Calu3 (cell line): ENCODE measurements at regions not wholly inside any gene's neighbourhood (a gene's known extent, or its start where the extent isn't known, plus 50 kb on each side); places are given as distances from the start of the nearest gene placed in this dataset.
"Not testable (repeated sequence)": the region's sequence is repeated elsewhere in the genome, so short reads cannot be mapped to it uniquely, and the experiment has no call there.

Experiments
- BruUV-seq: library from RNA; stranded (reverse); fragments of 400-500 nt; replicated peaks from 2 replicates; lab custom pipeline; 2021; lab: Mats Ljungman, UMichigan
- CTCF ChIA-PET: fragments of 300-600 bp; sonication (Branson Sonifier 250); formaldehyde crosslinking; loops from one replicate; lab custom pipeline; 2022; ENCODE audit warnings: antibody characterized with exemption; lab: Charles Lee
- DNase-seq: peaks from one replicate; pipeline ENCODE4 v3.0.0; 2022
- H3K27ac Mint-ChIP-seq: one replicate; pipeline ENCODE4 v1.8.0; 2022; ENCODE audit warnings: mixed read lengths; ENCODE audit not compliant: unreplicated experiment
- H3K27me3 Mint-ChIP-seq: one replicate; pipeline ENCODE4 v1.8.0; 2022; ENCODE audit warnings: mixed read lengths; ENCODE audit not compliant: unreplicated experiment
- H3K36me3 Mint-ChIP-seq: one replicate; pipeline ENCODE4 v1.8.0; 2022; ENCODE audit warnings: mild to moderate bottlenecking, moderate library complexity, mixed read lengths; ENCODE audit not compliant: insufficient read depth, unreplicated experiment
- H3K4me1 Mint-ChIP-seq: one replicate; pipeline ENCODE4 v1.8.0; 2022; ENCODE audit warnings: mild to moderate bottlenecking, low read depth, mixed read lengths; ENCODE audit not compliant: unreplicated experiment
- H3K4me3 Mint-ChIP-seq: one replicate; pipeline ENCODE4 v1.8.0; 2022; ENCODE audit warnings: mild to moderate bottlenecking, low read depth, moderate library complexity, mixed read lengths; ENCODE audit not compliant: unreplicated experiment
- H3K9me3 Mint-ChIP-seq: one replicate; pipeline ENCODE4 v1.8.0; 2022; ENCODE audit warnings: low read depth, mixed read lengths; ENCODE audit not compliant: unreplicated experiment
- intact Hi-C: fragments of 100-400 bp; cut with micrococcal nuclease; formaldehyde crosslinking; loops from one replicate; pipeline ENCODE4 v1.10.0; 2022; ENCODE audit not compliant: unreplicated experiment
- TF ChIP-seq, protein P1 (sequence below): fragments of 200-600 bp; IDR thresholded peaks from one replicate; pipeline ENCODE4 v1.8.0; 2022; ENCODE audit warnings: antibody characterized with exemption; ENCODE audit not compliant: unreplicated experiment

GRCh38 chr3:18703798-18704197 is 278.7 kb upstream of the SATB1 start:
- no peaks in the 10 kb centered on the region for H3K36me3 Mint-ChIP-seq
- H3K4me3 Mint-ChIP-seq = no peak overlapping the region
- TF ChIP-seq, protein P1, sequence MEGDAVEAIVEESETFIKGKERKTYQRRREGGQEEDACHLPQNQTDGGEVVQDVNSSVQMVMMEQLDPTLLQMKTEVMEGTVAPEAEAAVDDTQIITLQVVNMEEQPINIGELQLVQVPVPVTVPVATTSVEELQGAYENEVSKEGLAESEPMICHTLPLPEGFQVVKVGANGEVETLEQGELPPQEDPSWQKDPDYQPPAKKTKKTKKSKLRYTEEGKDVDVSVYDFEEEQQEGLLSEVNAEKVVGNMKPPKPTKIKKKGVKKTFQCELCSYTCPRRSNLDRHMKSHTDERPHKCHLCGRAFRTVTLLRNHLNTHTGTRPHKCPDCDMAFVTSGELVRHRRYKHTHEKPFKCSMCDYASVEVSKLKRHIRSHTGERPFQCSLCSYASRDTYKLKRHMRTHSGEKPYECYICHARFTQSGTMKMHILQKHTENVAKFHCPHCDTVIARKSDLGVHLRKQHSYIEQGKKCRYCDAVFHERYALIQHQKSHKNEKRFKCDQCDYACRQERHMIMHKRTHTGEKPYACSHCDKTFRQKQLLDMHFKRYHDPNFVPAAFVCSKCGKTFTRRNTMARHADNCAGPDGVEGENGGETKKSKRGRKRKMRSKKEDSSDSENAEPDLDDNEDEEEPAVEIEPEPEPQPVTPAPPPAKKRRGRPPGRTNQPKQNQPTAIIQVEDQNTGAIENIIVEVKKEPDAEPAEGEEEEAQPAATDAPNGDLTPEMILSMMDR = no peak
- no peak overlapping the region for H3K27ac Mint-ChIP-seq
- no TSS peak for BruUV-seq
- no peaks in the 10 kb centered on the region for H3K27me3 Mint-ChIP-seq
- CTCF ChIA-PET = no interaction called here
- intact Hi-C loops = no loop called here
- no peak for DNase-seq
- peaks cover 5% of the 10 kb centered on the region for H3K9me3 Mint-ChIP-seq
- H3K4me1 Mint-ChIP-seq = no peaks in the 10 kb centered on the region

GRCh38 chr3:18693588-18694329 is 268.6 kb upstream of the SATB1 start:
- CTCF ChIA-PET, H3K27me3 Mint-ChIP-seq, H3K4me3 Mint-ChIP-seq, H3K9me3 Mint-ChIP-seq, BruUV-seq, intact Hi-C loops, H3K27ac Mint-ChIP-seq, H3K36me3 Mint-ChIP-seq, DNase-seq, H3K4me1 Mint-ChIP-seq: not testable (repeated sequence)

DNA sequence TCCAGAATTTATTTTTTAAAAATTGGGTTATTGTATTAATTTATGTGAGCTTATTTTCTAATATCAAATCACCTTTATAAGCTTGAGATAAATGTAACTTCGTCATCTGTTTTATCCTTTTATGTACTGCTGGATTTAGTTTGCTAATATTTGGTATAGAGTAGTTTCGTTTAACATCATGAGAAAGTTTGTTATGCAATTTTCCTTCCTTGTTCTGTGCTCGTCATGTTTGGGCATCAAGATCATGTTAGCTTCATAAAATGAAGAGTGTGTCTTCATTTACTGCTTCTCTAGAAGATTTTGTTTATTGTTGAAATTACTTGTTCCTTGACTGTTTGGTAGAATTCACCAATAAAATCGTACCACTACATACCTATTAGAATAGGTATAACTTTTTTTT is 262.1 kb upstream of the SATB1 start:
- no TSS peak for BruUV-seq
- CTCF ChIA-PET = interaction anchor here (0.7 kb wide), 1 partner anchor 23 kb away, joined by 5 read pairs; no protein-coding TSS in a partner anchor
- Mint-ChIP-seq H3K27ac (no peak overlapping the region), H3K9me3 (no peaks in the 10 kb centered on the region), H3K27me3 (no peaks in the 10 kb centered on the region), H3K36me3 (no peaks in the 10 kb centered on the region), H3K4me1 (no peaks in the 10 kb centered on the region), H3K4me3 (no peak overlapping the region)
- intact Hi-C loops = no loop called here
- DNase-seq = no peak
- TF ChIP-seq, protein P1 = no peak

DNA sequence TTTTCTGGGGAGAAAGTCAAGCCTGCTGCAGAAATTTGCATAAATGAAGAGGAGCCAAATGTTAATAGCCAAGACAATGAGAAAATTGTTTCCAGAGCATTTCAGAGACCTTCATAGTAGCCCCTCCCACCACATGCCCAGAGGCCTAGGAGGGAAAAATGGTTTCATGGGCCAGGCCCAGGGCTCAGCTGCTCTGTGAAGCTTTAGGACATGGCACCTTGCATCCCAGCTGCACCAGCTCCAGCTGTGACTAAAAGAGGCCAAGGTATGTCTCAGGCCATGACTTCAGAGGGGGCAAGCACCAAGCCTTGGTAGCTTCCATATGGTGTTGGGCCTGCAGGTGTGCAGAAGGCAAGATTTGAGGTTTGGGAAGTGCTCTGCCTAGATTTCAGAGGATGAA is 258.8 kb upstream of the SATB1 start:
- CTCF ChIA-PET = no interaction called here

More for the DNA sequence above, 258.8 kb upstream of the SATB1 start:
- Mint-ChIP-seq H3K27me3 (no peaks in the 10 kb centered on the region), H3K27ac (no peak overlapping the region), H3K4me1 (no peaks in the 10 kb centered on the region), H3K9me3 (no peaks in the 10 kb centered on the region), H3K36me3 (no peaks in the 10 kb centered on the region), H3K4me3 (no peak overlapping the region)
- intact Hi-C loops = no loop called here
- DNase-seq = no peak
- TF ChIP-seq, protein P1 = no peak
- BruUV-seq = no TSS peak
